ENCODE measurements at regions not wholly inside any gene's neighbourhood (a gene's known extent, or its start where the extent isn't known, plus 50 kb on each side); places are given as distances from the start of the nearest gene placed in this dataset.
"Not testable (repeated sequence)": the region's sequence is repeated elsewhere in the genome, so short reads cannot be mapped to it uniquely, and the experiment has no call there.

GRCh38 chr20:36082315-36082915 is 72.1 kb upstream of the EPB41L1 start:
- DNase-seq (ENCODE audit: low read depth in 2 of 2), result no peak

GRCh38 chr20:36083200-36083599 is 71.3 kb upstream of the EPB41L1 start:
- not testable (repeated sequence) for DNase-seq (ENCODE audit: low read depth in 2 of 2)

- no peak for DNase-seq (ENCODE audit: low read depth in 2 of 2)
These were observed 70.2 kb upstream of the EPB41L1 start for GRCh38 chr20:36084356-36084755.

GRCh38 chr20:36084897-36085613 is 69.5 kb upstream of the EPB41L1 start:
- peak; percentile 31 to 40 for DNase-seq (ENCODE audit: low read depth in 2 of 2)

GRCh38 chr20:36085686-36086267 is 68.8 kb upstream of the EPB41L1 start:
- DNase-seq (ENCODE audit: low read depth in 2 of 2), result peak in 1 of 2 donors; percentile 43

GRCh38 chr20:36086767-36087166 is 67.8 kb upstream of the EPB41L1 start:
- DNase-seq (ENCODE audit: low read depth in 2 of 2), result no peak

- DNase-seq (ENCODE audit: low read depth in 2 of 2), result no peak
These were observed 64.3 kb upstream of the EPB41L1 start for GRCh38 chr20:36090223-36090622.

GRCh38 chr20:36091561-36092397 is 62.8 kb upstream of the EPB41L1 start:
- no peak for DNase-seq (ENCODE audit: low read depth in 2 of 2)

GRCh38 chr20:36092398-36093024 is 62.0 kb upstream of the EPB41L1 start:
- DNase-seq (ENCODE audit: low read depth in 2 of 2), result peak in 1 of 2 donors; percentile 50

GRCh38 chr20:36093025-36093803 is 61.3 kb upstream of the EPB41L1 start:
- peak; percentile 25 to 61 for DNase-seq (ENCODE audit: low read depth in 2 of 2)

- peak in 1 of 2 donors; percentile 19 for DNase-seq (ENCODE audit: low read depth in 2 of 2)
These were observed 60.8 kb upstream of the EPB41L1 start for GRCh38 chr20:36093804-36094145.

- DNase-seq (ENCODE audit: low read depth in 2 of 2), result peak in 1 of 2 donors; percentile 37
These were observed 60.0 kb upstream of the EPB41L1 start for GRCh38 chr20:36094497-36094896.

GRCh38 chr20:36096435-36096834 is 58.1 kb upstream of the EPB41L1 start:
- no peak for DNase-seq (ENCODE audit: low read depth in 2 of 2)

- peak in 1 of 2 donors; percentile 58 for DNase-seq (ENCODE audit: low read depth in 2 of 2)
These were observed 57.0 kb upstream of the EPB41L1 start for GRCh38 chr20:36097337-36098151.

GRCh38 chr20:36098364-36098763 is 56.2 kb upstream of the EPB41L1 start:
- DNase-seq (ENCODE audit: low read depth in 2 of 2), result peak in 1 of 2 donors; percentile 82

GRCh38 chr20:36099106-36099505 is 55.4 kb upstream of the EPB41L1 start:
- DNase-seq (ENCODE audit: low read depth in 2 of 2), result no peak

- no peak for DNase-seq (ENCODE audit: low read depth in 2 of 2)
These were observed 53.3 kb upstream of the EPB41L1 start for GRCh38 chr20:36101192-36101591.

GRCh38 chr20:36102306-36102705 is 52.2 kb upstream of the EPB41L1 start:
- no peak for DNase-seq (ENCODE audit: low read depth in 2 of 2)

- peak in 1 of 2 donors; percentile 16 for DNase-seq (ENCODE audit: low read depth in 2 of 2)
These were observed 51.5 kb upstream of the EPB41L1 start for GRCh38 chr20:36102809-36103596.

Measured in dermis microvascular lymphatic vessel endothelial cell (primary cell).